ENCODE measurements at regions not wholly inside any gene's neighbourhood (a gene's known extent, or its start where the extent isn't known, plus 50 kb on each side); places are given as distances from the start of the nearest gene placed in this dataset.

DNA sequence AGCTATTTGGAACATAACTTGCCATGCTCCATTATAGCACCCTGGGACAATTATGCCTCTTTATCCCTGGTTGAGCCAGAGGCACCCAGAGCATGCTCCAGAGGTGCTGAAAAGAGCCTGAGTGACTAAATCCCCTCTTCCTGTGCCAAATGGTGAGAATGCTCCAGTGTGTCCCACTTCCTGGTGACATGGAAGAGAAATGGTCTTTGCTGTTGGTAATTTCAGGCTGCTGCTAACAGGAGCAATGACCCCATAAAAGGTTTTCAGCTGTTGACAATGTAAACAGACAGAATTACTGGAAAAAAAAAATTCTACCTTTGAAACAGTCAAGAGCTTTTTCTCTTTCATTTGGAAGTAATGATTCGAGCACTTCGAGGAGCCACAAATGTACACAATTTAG lies 341.8 kb downstream of the FGF9 start:
- no peaks in the 10 kb centered on the region; a peak in 1 of 4 replicates for H3K4me1 ChIP-seq (ENCODE audit: control insufficient read depth in 1 of 2, insufficient read depth in 2 of 2, low read length in 2 of 2)
- no peak overlapping the region for H3K27ac ChIP-seq (ENCODE audit: low read depth, low read length)
- H3K36me3 ChIP-seq (ENCODE audit: control insufficient read depth in 1 of 2, insufficient read depth in 2 of 2, low read length in 2 of 2): no peaks in the 10 kb centered on the region
- TF ChIP-seq JUND (IDR thresholded peaks at IDR 0.05): no peak
- no peak for TF ChIP-seq FOSL1 (IDR thresholded peaks at IDR 0.05; ENCODE audit: low read depth)
- TF ChIP-seq, protein P1, sequence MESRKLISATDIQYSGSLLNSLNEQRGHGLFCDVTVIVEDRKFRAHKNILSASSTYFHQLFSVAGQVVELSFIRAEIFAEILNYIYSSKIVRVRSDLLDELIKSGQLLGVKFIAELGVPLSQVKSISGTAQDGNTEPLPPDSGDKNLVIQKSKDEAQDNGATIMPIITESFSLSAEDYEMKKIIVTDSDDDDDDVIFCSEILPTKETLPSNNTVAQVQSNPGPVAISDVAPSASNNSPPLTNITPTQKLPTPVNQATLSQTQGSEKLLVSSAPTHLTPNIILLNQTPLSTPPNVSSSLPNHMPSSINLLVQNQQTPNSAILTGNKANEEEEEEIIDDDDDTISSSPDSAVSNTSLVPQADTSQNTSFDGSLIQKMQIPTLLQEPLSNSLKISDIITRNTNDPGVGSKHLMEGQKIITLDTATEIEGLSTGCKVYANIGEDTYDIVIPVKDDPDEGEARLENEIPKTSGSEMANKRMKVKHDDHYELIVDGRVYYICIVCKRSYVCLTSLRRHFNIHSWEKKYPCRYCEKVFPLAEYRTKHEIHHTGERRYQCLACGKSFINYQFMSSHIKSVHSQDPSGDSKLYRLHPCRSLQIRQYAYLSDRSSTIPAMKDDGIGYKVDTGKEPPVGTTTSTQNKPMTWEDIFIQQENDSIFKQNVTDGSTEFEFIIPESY (IDR thresholded peaks at IDR 0.05; ENCODE audit: extremely low read depth, insufficient replicate concordance, low read length): no peak
- no peak for TF ChIP-seq TCF7L2 (IDR thresholded peaks at IDR 0.05; ENCODE audit: borderline replicate concordance, extremely low read depth, insufficient read depth, insufficient read length)
- no peak for TF ChIP-seq ZFX (IDR thresholded peaks at IDR 0.05)
- TF ChIP-seq EZH2phosphoT487 (IDR thresholded peaks at IDR 0.05; ENCODE audit: borderline replicate concordance): no peak
- no peak for TF ChIP-seq EGR1 (IDR thresholded peaks at IDR 0.05; ENCODE audit: low read depth)
- TF ChIP-seq SIN3A (IDR thresholded peaks at IDR 0.05; ENCODE audit: low read depth): no peak
- TF ChIP-seq, protein P2, sequence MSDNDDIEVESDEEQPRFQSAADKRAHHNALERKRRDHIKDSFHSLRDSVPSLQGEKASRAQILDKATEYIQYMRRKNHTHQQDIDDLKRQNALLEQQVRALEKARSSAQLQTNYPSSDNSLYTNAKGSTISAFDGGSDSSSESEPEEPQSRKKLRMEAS (IDR thresholded peaks at IDR 0.05): no peak
- no peak for TF ChIP-seq CTCF (IDR thresholded peaks at IDR 0.05 in 2 of 3, conservative IDR thresholded peaks at IDR 0.05 in 1 of 3; ENCODE audit: borderline replicate concordance in 1 of 3, insufficient read depth in 1 of 3, low read depth in 2 of 3, low read length in 2 of 3)
- TF ChIP-seq SP1 (IDR thresholded peaks at IDR 0.05; ENCODE audit: low read depth): no peak
- TF ChIP-seq YY1 (IDR thresholded peaks at IDR 0.05; ENCODE audit: extremely low read depth, insufficient replicate concordance, low read depth, low read length): no peak
- no peaks in the 10 kb centered on the region for H4K20me1 ChIP-seq (ENCODE audit: insufficient read depth)
- H3K27me3 ChIP-seq (ENCODE audit: insufficient read depth, low read length): no peaks in the 10 kb centered on the region
- ChIA-PET POLR2A (no interaction called here), RAD21 (ENCODE audit: low non-redundant PET in 1 of 2, low total read pairs in 2 of 2, uncharacterized antibody in 2 of 2, unreplicated experiment in 2 of 2) (no interaction called here), CTCF (no interaction called here)
- BruUV-seq (replicated peaks): no TSS peak
- ATAC-seq: no peak
- no peak overlapping the region for H3K4me3 ChIP-seq (replicated peaks in 1 of 2; ENCODE audit: low read depth in 1 of 2, low read length in 2 of 2)
- no peaks in the 10 kb centered on the region for H3K9me3 ChIP-seq (ENCODE audit: control insufficient read depth in 1 of 2, insufficient read depth in 1 of 2, low read depth in 1 of 2, low read length in 2 of 2)
- H3K4me2 ChIP-seq (ENCODE audit: low read length): no peak overlapping the region
- no peaks in the 10 kb centered on the region for H3K9me2 ChIP-seq (ENCODE audit: insufficient read depth)
- H3K9ac ChIP-seq (ENCODE audit: low read length): no peak overlapping the region
- no peak overlapping the region for H2AFZ ChIP-seq (ENCODE audit: low read depth, low read length, poor library complexity, severe bottlenecking)
- DNase-seq (ENCODE audit: low read depth, low spot score): no peak
- intact Hi-C loops (cut with micrococcal nuclease): no loop called here
- no peaks in the 10 kb centered on the region for H3K79me2 ChIP-seq (ENCODE audit: insufficient read depth, low read length)

Measured in HCT116 (cell line).